Transverse colon (tissue), 4 donors: ENCODE measurements at regions not wholly inside any gene's neighbourhood (a gene's known extent, or its start where the extent isn't known, plus 50 kb on each side); places are given as distances from the start of the nearest gene placed in this dataset.

Experiments
- DNase-seq: peaks from one replicate; pipeline ENCODE4 v3.0.0-alpha.2; 2019
- H3K27ac ChIP-seq, 4 donors: fragments of 200-600 bp; sonication (generic); 2 replicates each; pipeline ENCODE4 v1.5.1; 2016 to 2018; ENCODE audit warnings: inconsistent platforms in 4 of 4
- H3K27me3 ChIP-seq: fragments of 200-600 bp; sonication (generic); 2 replicates; pipeline ENCODE4 v1.5.1; 2017; ENCODE audit warnings: inconsistent platforms
- H3K36me3 ChIP-seq, 4 donors: fragments of 200-600 bp; sonication (generic); 2 replicates each; pipeline ENCODE4 v1.5.1; 2017 to 2019; ENCODE audit warnings: inconsistent platforms in 4 of 4
- H3K4me1 ChIP-seq, 4 donors: fragments of 200-600 bp; sonication (generic); 2 replicates each; pipeline ENCODE4 v1.5.1; 2017 to 2020; ENCODE audit warnings: inconsistent platforms in 4 of 4
- H3K4me3 ChIP-seq, 4 donors: fragments of 200-600 bp; sonication (generic); 1 replicate in 1 of 4; 2 replicates in 3 of 4; pipeline versions ENCODE4 v1.5.1 to v1.6.1; 2017 to 2019; ENCODE audit warnings: inconsistent platforms in 4 of 4
- H3K9me3 ChIP-seq, 2 donors: fragments of 200-600 bp; sonication (generic); 2 replicates each; pipeline ENCODE4 v1.5.1; 2017 to 2019; ENCODE audit warnings: inconsistent platforms in 2 of 2
- EP300 ChIP-seq: sonication (generic); formaldehyde crosslinking; IDR thresholded peaks from one replicate; pipeline ENCODE4 v1.6.1; 2017; ENCODE audit warnings: antibody characterized with exemption, low read depth
- POLR2A ChIP-seq: fragments of 450-650 bp; IDR thresholded peaks from one replicate; pipeline ENCODE4 v1.6.1; 2016; ENCODE audit warnings: antibody characterized with exemption, mild to moderate bottlenecking, moderate library complexity
- POLR2AphosphoS5 ChIP-seq, 3 donors: sonication (generic); formaldehyde crosslinking; IDR thresholded peaks; one replicate each; pipeline ENCODE4 v1.6.1; 2016; ENCODE audit warnings: antibody characterized with exemption in 3 of 3
- WGBS, 2 donors: methylation state at CpG; one replicate each; pipeline ENCODE4 v1.1.5; 2018; ENCODE audit warnings: low coverage in 1 of 2; 5-methylcytosine and 5-hydroxymethylcytosine counted together
- in situ Hi-C, 4 donors: fragments of 200-750 bp; cut with MboI; loops; one replicate each; pipeline versions ENCODE4 v1.15.0 to v1.15.1; 2017; ENCODE audit warnings: low sequenced_read_pairs in 3 of 4, low pct_ligation_motif_present in 1 of 4, low pct_unique_long_range_greater_than_20kb in 1 of 4
- intact Hi-C: fragments of 100-400 bp; cut with DNase I; formaldehyde crosslinking; loops from one replicate; pipeline ENCODE4 v1.15.1; 2023; ENCODE audit warnings: low total_unique reads
- TF ChIP-seq, protein P1 (sequence below), 5 experiments: fragments of 200-600 bp in 3 of 5; fragments of 450-650 bp in 2 of 5; sonication (generic) in 3 of 5; IDR thresholded peaks; 1 replicate in 2 of 5; 2 replicates in 3 of 5; pipeline ENCODE4 v1.5.1; 2016 to 2017; ENCODE audit warnings: antibody characterized with exemption in 5 of 5, inconsistent platforms in 3 of 5, mild to moderate bottlenecking in 2 of 5, moderate library complexity in 1 of 5

DNA sequence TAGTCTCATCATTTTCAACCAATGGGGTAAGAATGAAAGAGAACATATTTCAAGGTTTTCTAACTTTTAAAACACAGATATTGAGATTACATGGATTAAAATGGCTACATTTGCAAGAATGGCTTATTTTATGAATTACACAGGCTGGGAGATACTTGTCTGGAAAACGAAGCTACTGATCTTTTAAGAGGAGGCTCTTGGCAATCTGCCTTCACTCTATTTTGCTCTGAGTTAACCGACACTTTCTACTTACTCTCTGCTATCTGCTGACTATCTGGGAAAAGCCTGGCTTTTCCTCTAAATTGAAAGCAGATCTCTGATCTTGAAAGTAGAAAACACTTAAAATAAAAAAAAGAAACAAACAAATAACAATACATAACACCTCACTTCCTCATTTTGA, 325.4 kb upstream of the LINC00305 start:
- intact Hi-C loops, result no loop called here
- TF ChIP-seq, protein P1, sequence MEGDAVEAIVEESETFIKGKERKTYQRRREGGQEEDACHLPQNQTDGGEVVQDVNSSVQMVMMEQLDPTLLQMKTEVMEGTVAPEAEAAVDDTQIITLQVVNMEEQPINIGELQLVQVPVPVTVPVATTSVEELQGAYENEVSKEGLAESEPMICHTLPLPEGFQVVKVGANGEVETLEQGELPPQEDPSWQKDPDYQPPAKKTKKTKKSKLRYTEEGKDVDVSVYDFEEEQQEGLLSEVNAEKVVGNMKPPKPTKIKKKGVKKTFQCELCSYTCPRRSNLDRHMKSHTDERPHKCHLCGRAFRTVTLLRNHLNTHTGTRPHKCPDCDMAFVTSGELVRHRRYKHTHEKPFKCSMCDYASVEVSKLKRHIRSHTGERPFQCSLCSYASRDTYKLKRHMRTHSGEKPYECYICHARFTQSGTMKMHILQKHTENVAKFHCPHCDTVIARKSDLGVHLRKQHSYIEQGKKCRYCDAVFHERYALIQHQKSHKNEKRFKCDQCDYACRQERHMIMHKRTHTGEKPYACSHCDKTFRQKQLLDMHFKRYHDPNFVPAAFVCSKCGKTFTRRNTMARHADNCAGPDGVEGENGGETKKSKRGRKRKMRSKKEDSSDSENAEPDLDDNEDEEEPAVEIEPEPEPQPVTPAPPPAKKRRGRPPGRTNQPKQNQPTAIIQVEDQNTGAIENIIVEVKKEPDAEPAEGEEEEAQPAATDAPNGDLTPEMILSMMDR (IDR thresholded peaks at IDR 0.05), result no peak
- TF ChIP-seq POLR2AphosphoS5 (IDR thresholded peaks at IDR 0.05) (no peak), POLR2A (no peak), EP300 (no peak)
- 41 to 45% methylated on average over 2 of the region's 2 CpGs for WGBS, 2 donors

DNA sequence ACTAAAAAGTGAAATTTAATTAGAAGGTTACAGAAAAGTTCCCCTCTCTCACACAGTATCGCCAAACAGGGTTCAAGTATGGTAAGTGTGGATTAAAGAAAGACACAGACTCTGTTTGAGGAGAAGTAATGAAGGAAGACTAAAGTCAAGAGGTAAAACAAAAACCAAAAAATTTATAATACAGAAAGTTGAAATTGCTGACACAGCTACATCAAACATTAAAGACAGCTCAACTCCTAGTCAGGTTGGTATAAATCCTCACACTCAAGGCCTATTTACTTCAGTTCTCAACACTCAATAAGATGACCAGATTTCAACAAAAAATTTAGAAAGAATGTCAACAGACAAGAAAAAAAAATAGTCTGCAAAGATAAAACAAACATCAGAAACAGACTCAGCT, 300.5 kb upstream of the LINC00305 start:
- in situ Hi-C loops, result no loop called here
- 97 to 100% methylated on average over 1 of the region's 1 CpG for WGBS, 2 donors

More for the DNA sequence above, 325.4 kb upstream of the LINC00305 start:
- no peaks in the 10 kb centered on the region for H3K4me1 ChIP-seq
- no peak for DNase-seq
- in situ Hi-C loops, result no loop called here
- H3K4me3 ChIP-seq, result no peak overlapping the region
- H3K36me3 ChIP-seq, result no peaks in the 10 kb centered on the region
- no peak overlapping the region for H3K27ac ChIP-seq
- no peaks in the 10 kb centered on the region for H3K9me3 ChIP-seq
- H3K27me3 ChIP-seq, result no peaks in the 10 kb centered on the region

DNA sequence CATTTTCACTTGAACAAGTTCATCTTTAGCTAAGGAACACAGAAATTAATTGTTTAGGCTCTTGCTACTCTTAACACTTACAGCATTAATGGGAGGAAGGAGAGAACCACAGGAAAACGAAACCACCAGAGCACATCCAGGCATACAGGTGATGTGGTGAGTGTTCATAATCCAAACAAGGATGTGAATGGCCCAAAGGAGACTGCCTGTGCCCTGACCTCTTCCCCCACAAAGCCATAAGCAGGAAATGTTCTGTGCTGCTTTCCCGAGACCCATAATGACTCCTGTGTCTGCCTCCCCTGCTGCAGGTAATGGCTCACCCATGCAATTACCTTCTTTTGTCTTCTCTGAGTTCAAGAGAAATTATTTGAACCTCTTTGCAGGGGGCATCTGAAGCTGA, 295.9 kb upstream of the LINC00305 start:
- Histone ChIP-seq H3K4me3 (no peak overlapping the region), H3K27me3 (no peaks in the 10 kb centered on the region), H3K36me3 (no peaks in the 10 kb centered on the region), H3K4me1 (no peaks in the 10 kb centered on the region), H3K27ac (no peak overlapping the region), H3K9me3 (no peaks in the 10 kb centered on the region)
- TF ChIP-seq, protein P1 (IDR thresholded peaks at IDR 0.05), result no peak
- TF ChIP-seq EP300, result no peak
- TF ChIP-seq POLR2AphosphoS5 (IDR thresholded peaks at IDR 0.05), result no peak
- no peak for TF ChIP-seq POLR2A
- WGBS, 2 donors, result 13 to 18% methylated on average over 2 of the region's 2 CpGs
- in situ Hi-C loops (no loop called here), intact Hi-C loops (no loop called here)
- no peak for DNase-seq

More for the DNA sequence above, 300.5 kb upstream of the LINC00305 start:
- Histone ChIP-seq H3K9me3 (no peaks in the 10 kb centered on the region), H3K4me3 (no peak overlapping the region), H3K4me1 (no peaks in the 10 kb centered on the region), H3K27ac (no peak overlapping the region), H3K27me3 (no peaks in the 10 kb centered on the region), H3K36me3 (no peaks in the 10 kb centered on the region)
- TF ChIP-seq, protein P1 (IDR thresholded peaks at IDR 0.05), result no peak
- no peak for TF ChIP-seq POLR2AphosphoS5 (IDR thresholded peaks at IDR 0.05)
- no peak for TF ChIP-seq EP300
- TF ChIP-seq POLR2A, result no peak
- intact Hi-C loops, result no loop called here
- DNase-seq, result no peak

DNA sequence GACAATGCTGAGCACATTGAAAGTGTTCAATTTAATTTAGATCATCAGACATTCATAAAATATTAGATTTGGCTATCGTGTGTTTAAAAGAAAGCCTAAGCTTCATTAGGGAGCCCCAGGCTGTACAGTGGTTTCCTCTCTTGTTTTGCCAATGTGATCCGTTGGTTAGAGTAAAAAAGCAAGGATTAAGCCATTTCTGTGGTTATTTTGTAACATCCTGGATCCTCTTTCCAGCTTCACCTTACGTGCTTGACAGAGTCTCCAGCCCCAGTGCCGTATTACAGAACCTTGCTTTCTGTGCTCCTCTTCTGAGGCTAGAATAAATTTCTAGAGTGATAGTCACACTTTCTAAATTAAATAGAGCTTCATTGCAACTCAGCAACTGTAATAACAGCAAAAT, 289.3 kb upstream of the LINC00305 start:
- Histone ChIP-seq H3K27ac (no peak overlapping the region), H3K9me3 (peaks cover 5 to 8% of the 10 kb centered on the region in 2 donors), H3K4me1 (no peaks in the 10 kb centered on the region), H3K36me3 (no peaks in the 10 kb centered on the region), H3K27me3 (no peaks in the 10 kb centered on the region), H3K4me3 (no peak overlapping the region)
- TF ChIP-seq POLR2A (no peak), EP300 (no peak), POLR2AphosphoS5 (IDR thresholded peaks at IDR 0.05) (no peak)
- TF ChIP-seq, protein P1 (IDR thresholded peaks at IDR 0.05), result no peak
- 65 to 70% methylated on average over 4 of the region's 4 CpGs for WGBS, 2 donors
- DNase-seq, result no peak
- intact Hi-C loops (no loop called here), in situ Hi-C loops (no loop called here)
